NCI-H69 (cell line): ENCODE measurements at regions not wholly inside any gene's neighbourhood (a gene's known extent, or its start where the extent isn't known, plus 50 kb on each side); places are given as distances from the start of the nearest gene placed in this dataset.

Experiments used
- DNase-seq: peaks from one replicate; lab custom pipeline; 2025; lab: John Stamatoyannopoulos, UW

GRCh38 chr4:181261279-181261678 lies 981.9 kb upstream of the TENM3 start:
- peak; percentile 89 for DNase-seq

- DNase-seq: peak; percentile 94
Measured at GRCh38 chr4:181264893-181265292, 978.3 kb upstream of the TENM3 start.

DNA sequence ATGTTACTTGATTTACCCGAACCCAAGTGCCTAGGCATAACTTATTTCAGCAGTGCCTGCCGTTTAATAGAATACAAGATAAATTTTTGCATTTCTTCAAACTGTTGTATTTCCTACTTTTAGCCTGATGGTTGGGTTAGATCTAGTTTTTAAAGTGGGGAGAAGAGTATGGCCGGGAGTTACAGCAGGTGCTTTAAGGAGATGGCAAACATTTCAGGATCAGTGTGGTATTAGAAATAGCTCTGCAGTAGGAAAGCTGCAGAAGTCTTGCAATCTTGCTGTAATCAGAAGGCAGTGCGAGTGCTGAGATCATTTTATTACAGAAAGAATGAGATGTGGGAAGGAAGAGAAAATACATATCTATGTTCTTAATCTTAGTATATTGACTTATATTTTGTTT lies 977.8 kb upstream of the TENM3 start:
- peak; percentile 62 for DNase-seq

DNA sequence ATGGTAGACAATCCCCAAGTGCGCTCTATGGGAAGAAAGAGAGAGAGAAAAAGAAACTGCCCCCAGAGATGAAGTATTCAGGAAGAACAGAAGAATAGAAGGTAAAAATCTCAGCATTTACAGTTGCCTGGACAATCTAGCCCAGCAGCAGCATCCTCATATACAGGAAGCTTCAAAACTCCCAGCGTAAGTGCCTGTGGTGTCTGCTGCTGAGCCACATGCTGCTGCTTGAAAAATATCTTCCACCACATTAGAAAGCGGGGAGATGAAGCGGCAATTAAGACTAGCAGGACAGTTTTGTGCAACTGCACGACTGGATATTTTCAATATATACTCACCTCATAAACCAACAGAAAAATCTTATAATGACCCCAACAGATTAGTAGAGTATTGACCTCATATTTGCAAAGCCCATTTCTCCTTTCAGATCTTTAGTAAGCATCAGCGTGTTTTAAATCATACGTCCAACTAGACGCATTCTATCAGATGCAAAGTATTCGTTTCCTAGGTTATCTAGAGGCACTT lies 972.0 kb upstream of the TENM3 start:
- peak; percentile 75 for DNase-seq

DNA sequence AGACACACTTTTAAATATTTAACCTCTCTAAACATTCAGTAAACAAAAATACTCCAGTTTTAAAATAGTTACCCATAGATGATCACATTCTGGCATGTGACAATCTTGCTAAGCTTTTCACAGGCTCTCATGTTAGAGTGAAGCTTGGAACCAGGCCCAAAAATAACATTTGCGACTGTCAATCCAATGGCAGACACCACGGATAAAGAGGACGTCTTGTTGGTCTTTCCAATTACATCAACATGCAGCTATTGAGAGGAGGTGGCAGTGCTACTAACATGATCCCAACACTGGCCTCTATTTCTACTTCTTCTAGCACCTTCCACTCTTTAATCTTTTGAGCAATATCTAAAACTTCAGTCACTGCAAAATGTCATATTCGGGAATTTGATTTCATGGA lies 970.8 kb upstream of the TENM3 start:
- peak; percentile 8 for DNase-seq

GRCh38 chr4:181278941-181279340 lies 964.3 kb upstream of the TENM3 start:
- DNase-seq: peak; percentile 6

- DNase-seq: no peak
Measured at GRCh38 chr4:181281451-181281850, 961.8 kb upstream of the TENM3 start.

DNA sequence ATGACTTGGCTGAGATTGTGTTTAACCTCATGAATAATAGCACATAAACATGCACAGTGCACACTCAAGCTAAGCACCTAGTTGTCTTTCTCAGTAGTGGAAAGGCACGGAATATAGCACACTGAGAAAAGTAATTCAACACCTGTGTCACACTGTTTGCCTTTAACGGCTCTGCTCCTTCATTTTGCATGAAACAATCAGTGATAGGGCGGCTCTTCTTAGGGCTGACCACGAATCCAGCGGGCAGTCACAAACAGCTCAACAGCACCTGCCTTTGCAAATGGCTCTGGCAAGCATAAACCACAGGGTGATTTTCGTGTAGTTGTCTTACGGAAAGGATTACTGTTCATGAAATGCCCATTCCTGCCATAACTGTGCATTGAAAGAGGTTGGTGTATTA lies 954.0 kb upstream of the TENM3 start:
- peak; percentile 94 for DNase-seq

DNA sequence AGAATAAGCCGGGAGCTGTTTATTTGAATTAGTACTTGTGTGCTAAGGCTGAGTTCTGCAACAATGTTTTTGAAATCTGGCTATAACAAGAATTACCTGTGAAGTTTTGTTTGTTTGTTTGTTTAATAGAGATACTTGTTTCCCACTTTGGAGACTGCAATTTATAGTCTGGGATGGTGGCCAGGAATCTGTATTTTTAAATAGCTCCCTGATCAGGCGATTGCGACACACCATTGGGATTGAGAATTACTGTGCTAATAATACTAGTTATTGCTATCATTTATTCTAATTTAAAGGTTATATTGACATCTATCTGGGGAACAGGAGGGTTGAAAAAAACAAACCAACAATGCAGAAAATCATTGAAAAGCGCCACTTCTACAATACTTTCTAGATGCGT lies 951.6 kb upstream of the TENM3 start:
- no peak for DNase-seq

DNA sequence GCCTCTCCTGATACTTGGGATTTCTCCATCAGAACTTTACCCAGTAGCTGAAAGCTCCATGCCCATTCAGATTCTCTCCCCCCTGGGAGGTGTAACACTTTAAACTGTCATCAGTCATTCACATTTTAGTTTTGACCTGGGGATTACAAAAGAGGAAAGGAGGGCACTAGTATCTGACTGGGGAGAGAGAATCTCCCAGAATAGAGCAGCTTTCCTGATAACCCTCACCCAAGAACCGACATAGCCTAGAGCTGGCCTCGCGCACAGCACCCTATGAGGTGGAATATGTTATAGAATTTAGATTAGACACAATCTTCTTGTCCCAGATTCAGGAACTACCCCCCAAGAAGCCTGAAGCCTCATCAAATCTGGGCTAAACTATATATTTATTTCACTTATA lies 950.2 kb upstream of the TENM3 start:
- DNase-seq: peak; percentile 55

- DNase-seq: peak; percentile 88
Measured at GRCh38 chr4:181293541-181293940, 949.7 kb upstream of the TENM3 start.

GRCh38 chr4:181294421-181294820 lies 948.8 kb upstream of the TENM3 start:
- DNase-seq: peak; percentile 60

- DNase-seq: peak; percentile 97
Measured at GRCh38 chr4:181301735-181302710, 941.2 kb upstream of the TENM3 start.

- peak; percentile 62 for DNase-seq
Measured at GRCh38 chr4:181307824-181308223, 935.4 kb upstream of the TENM3 start.

GRCh38 chr4:181308476-181309312 lies 934.5 kb upstream of the TENM3 start:
- DNase-seq: peak; percentile 91

DNA sequence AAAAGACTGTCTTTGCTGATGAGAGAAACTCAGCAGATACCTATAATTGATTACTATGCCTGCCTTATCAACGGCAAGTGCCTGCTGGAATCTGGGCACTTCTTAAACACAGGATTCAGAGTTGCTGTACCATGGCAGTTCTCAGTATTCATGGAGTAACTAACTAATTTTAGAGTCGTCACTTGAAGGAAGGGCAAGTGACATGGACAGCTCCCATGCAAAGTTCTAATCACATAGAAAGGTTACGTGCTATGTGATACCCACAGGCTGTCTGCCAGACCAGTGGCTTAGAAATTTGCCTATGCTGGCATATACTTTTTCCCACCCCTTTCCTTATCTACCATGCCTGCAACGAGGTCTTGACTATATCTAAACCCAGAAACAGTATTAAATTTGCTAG lies 931.1 kb upstream of the TENM3 start:
- DNase-seq: peak; percentile 25

DNA sequence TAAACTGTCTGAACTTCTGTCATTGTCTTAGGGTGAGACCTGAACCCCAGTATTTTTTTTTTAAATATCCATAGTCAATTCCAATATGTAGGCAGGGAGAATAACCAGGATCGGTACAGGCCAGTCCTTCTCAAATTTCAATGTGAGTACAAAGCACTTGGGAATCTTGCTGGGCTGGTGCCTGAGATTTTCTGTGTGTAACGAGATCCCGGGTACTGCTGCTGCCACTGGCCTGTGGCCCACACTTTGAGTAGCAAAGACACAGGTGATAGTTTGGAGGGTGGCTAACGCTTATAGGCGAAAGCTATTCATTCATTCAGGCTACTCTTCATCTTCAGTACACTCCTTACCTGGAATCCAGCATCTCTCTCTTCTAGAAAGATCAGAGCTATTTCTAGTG lies 923.6 kb upstream of the TENM3 start:
- DNase-seq: peak; percentile 85

- DNase-seq: no peak
Measured at GRCh38 chr4:181323061-181323460, 920.1 kb upstream of the TENM3 start.

DNA sequence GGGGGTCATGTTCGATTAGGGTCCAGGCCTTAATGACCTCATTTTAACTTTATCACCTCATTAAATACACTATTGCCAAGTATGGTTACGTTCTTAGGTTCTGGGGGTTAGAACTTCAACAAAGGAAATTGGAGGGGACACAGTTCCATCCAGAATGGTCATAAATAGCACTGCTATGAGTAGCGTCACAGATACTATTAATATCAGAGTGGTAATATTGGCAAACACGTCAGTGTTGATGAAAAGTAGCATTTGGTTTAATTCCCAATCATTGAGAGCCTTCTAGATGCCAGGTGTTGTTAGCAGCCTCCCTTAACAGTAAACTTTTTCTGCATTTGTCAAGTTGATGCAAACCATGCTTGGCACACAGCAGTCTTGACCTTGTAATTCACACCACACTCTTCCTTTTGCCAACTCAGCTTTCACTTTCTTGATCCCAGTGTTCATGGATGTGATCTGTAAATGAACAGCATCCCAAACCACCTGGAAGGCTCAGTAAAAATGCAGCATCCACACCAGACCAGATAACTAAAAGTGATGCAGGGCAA lies 912.5 kb upstream of the TENM3 start:
- peak; percentile 61 for DNase-seq

DNA sequence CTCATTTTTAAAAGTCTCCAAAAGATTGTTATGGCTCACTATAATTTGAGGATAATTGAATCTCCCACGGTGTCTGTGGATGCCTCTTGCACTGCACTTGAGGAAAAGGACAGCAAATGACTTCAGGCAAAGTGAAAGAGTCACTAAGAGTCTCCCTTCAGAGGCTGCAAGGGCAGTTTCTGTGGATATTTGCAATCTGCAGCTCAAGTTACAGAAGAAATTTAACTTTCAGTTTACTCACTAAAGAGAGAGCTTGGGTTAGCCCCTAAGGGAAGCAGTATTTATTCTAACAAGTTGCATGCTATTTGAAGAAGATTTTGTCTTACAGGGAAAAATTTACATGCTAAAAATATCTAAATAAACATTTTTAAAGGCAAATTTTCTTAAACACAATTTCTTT lies 912.0 kb upstream of the TENM3 start:
- DNase-seq: peak; percentile 62

GRCh38 chr4:181345931-181346330 lies 897.3 kb upstream of the TENM3 start:
- no peak for DNase-seq
